GM12891 (cell line): ENCODE measurements at regions not wholly inside any gene's neighbourhood (a gene's known extent, or its start where the extent isn't known, plus 50 kb on each side); places are given as distances from the start of the nearest gene placed in this dataset.

Experiments
- POLR2A ChIP-seq: IDR thresholded peaks from 2 replicates; pipeline ENCODE4 v1.6.1; 2011; ENCODE audit warnings: low read depth, low read length, control low read depth
- POLR2AphosphoS5 ChIP-seq: IDR thresholded peaks from 2 replicates; pipeline ENCODE4 v1.6.1; 2011; ENCODE audit warnings: low read depth, low read length, control low read depth
- POU2F2 ChIP-seq: IDR thresholded peaks from 2 replicates; pipeline ENCODE4 v1.6.1; 2011; ENCODE audit warnings: low read depth, mild to moderate bottlenecking, control low read depth, low read length, moderate library complexity
- SPI1 ChIP-seq: IDR thresholded peaks from 2 replicates; pipeline ENCODE4 v1.6.1; 2011; ENCODE audit warnings: low read depth, low read length, control low read depth
- TAF1 ChIP-seq: IDR thresholded peaks from 2 replicates; pipeline ENCODE4 v1.6.1; 2011; ENCODE audit warnings: low read depth, low read length, control low read depth

DNA sequence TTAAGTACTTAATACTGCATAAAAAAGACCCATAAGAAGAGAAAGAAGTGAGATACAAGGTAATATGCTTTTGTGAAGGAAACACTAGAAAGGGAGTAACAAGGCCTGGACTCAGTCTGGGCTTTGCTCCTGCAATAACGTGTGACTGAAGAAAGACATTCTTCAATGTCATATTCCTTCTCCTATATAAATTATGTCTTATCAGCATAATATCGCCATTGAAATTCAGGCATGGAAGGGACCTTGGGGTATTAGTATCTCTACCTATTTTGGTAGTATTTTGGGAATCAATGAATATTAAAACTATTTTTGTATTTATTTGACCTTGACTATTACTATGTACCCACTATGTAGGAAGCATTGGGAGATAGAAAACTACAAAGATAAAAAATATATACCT lies 62.2 kb upstream of the GIMD1 start:
- TF ChIP-seq TAF1 (no peak), POLR2A (no peak), POLR2AphosphoS5 (no peak), SPI1 (no peak), POU2F2 (no peak)
